HG03175 (cell line): ENCODE measurements at regions not wholly inside any gene's neighbourhood (a gene's known extent, or its start where the extent isn't known, plus 50 kb on each side); places are given as distances from the start of the nearest gene placed in this dataset.

Experiments used
- ATAC-seq: cut with Tn5 transposase; IDR thresholded peaks from one replicate; pipeline ENCODE4 v1.9.1; 2021; ENCODE audit warnings: mild to moderate bottlenecking, moderate library complexity; ENCODE audit not compliant: unreplicated experiment

- no peak for ATAC-seq
Measured at GRCh38 chr5:144103611-144104485, 66.6 kb downstream of the YIPF5 start.

DNA sequence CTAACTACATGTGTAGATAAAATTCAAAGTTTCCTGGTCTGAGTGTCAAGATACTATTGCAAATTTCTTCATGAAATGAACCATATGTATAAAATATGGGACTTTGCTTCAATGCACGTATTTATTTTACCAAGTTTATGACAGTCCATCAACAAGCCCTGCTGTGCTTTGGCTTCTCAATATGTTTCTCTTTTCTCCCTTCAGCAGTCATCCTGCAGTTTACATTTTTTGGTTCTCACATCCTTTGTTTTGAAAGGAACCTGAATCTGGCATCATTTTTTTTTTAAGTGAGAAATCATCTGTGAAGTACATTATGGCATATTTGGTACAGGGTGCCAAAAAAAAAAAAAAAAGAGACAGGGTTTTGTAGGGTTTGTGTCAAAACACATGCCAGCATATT is 65.1 kb downstream of the YIPF5 start:
- no peak for ATAC-seq

GRCh38 chr5:144108131-144108530 is 62.3 kb downstream of the YIPF5 start:
- ATAC-seq, result no peak
